Hepatocyte (in vitro differentiated cells): ENCODE measurements at regions not wholly inside any gene's neighbourhood (a gene's known extent, or its start where the extent isn't known, plus 50 kb on each side); places are given as distances from the start of the nearest gene placed in this dataset.

ENCODE experiments used
- CTCF ChIP-seq: fragments of 200-600 bp; sonication (generic); IDR thresholded peaks from 2 replicates; pipeline ENCODE4 v1.5.1; 2016; ENCODE audit warnings: antibody characterized with exemption, mild to moderate bottlenecking; ENCODE audit not compliant: poor library complexity
- EZH2 ChIP-seq: fragments of 200-600 bp; sonication (generic); IDR thresholded peaks from 2 replicates; pipeline ENCODE4 v1.6.1; 2016; ENCODE audit warnings: antibody characterized with exemption, mild to moderate bottlenecking, borderline replicate concordance
- EZH2phosphoT487 ChIP-seq: fragments of 200-600 bp; sonication (generic); IDR thresholded peaks from one replicate; pipeline ENCODE4 v1.6.1; 2018; ENCODE audit warnings: antibody characterized with exemption, mild to moderate bottlenecking, low read depth, moderate library complexity; ENCODE audit not compliant: unreplicated experiment, severe bottlenecking

GRCh38 chr1:166383137-166383536 is 216.3 kb upstream of the FAM78B start:
- TF ChIP-seq CTCF = no peak
- no peak for TF ChIP-seq EZH2
- no peak for TF ChIP-seq EZH2phosphoT487
